MV-4-11 (cell line): ENCODE measurements at regions not wholly inside any gene's neighbourhood (a gene's known extent, or its start where the extent isn't known, plus 50 kb on each side); places are given as distances from the start of the nearest gene placed in this dataset.

Source experiments
- DNase-seq: peaks from one replicate; lab custom pipeline; 2025; lab: John Stamatoyannopoulos, UW

DNA sequence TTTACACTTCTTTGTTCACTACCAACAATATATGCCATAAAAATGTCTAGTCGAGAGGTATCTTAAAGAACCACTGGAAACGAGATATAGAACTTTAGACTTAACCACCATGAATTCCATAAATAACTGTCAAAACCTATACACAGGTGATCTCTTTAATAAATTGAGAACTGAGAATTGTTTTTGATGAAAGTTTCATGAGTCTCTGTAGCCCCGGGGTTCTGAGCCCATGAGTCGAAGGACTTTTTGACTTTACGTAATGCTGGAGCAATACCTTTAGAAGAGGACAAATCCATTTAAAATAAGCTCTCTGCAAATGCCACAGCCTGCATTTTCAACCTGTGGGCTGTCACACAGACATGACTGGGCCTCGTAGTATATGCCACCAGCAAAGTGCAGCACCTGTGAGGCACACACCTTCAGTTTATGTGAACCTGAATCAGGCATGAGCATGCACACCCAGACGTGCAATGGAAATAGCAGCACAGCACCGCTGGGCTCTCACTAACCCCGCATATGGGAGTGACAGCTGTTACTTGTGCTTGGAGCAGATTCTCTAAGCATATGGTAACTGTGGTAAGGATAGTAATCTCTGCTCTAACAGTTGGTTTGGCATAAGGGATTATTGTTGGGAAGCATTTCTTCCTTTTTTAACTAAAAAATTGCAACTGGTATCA is 383.2 kb downstream of the SOCS6 start:
- no peak for DNase-seq

DNA sequence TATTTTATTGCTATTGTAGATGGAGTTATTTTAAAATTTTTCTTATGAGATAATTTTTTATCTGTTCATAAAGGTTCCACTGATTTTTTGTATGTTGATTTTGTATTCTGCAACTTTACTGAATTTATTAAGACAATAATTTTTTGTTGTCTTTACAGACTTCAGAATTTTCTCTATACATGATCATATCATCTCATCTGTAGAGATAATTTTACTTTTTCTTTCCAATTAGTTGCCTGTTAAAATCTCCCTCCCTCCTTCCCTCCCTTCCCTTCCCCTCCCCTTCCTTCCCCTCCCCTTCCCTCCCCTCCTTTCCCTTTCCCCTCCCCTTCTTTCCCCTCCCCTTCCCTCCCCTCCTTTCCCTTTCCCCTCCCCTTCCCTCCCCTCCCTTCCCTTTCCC is 378.1 kb downstream of the SOCS6 start:
- no peak for DNase-seq

DNA sequence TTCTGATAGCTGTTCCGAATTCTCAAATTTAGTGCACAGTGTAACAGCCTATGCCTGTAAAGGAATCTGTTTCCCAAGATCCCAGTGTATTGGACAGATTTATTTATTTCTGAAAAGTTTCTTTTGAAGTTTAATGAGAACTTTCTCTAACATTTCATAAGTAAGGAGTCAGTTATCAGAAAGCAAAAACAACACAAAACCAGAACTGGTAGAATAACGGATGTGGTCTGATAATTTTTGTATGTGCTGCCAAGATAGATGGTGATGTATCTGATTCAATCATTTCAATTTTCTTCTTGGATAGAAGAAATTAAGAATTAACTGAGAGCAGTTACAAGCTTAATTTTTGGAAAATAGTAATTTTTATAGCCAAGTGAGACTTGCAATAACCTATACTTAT is 374.3 kb downstream of the SOCS6 start:
- no peak for DNase-seq

DNA sequence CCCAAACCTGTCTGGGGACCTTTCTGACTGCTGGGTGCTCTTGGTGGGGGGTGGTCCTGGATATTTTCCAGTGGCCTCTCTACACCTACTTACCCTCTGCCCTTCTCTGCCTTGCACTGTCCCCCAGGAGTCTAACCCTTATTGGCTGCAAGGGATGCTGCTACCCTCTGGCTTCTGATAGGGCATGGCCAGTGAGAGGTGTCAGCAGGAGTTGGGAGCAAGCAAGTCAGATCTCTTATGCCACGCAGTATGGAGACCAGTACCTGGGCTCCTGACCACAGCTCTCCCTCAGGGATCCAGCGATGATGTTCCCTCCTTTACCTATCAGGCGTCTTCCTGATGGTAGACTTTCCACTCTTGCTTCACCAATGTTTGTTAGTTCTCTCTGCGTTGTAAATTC is 373.7 kb downstream of the SOCS6 start:
- no peak for DNase-seq

DNA sequence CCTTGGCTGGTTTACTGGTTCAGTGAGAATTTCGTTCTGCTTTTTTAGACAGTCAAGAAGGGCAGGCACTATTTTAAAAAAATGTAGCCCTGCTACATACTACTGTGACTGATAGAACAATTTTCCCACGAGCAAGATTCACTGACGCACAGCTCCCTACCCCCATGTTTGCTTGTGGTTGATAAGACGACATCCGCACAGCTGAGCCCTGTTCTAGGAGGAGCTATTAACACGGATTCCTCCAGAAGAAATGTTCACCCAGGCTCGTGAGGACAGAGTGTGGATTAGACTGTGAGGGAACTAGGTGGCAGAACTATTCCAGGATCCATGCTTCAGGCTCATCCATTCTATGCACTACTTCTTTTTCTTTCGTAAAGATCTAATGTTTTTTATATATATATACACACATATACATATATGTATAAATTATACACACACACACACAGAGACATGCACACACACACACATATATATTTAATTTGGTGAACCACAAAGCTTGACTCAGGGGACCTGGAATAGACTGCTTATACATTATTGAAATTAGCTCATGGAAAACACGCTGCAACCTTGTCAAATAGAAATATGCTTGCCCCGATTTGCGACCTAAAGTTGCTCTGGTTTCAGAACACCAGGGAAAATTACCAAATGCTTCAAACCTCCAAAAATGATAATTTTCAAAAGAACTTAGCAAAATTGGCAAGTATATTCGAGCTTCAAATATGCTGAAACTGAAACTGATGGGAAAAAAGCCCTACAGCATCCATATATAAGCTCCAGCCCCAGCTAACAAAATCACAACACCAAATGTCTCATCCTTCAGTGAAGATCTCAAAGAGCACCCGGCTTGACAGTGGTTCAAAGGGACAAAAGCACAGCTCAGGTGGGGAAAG is 370.4 kb downstream of the SOCS6 start:
- DNase-seq: no peak

DNA sequence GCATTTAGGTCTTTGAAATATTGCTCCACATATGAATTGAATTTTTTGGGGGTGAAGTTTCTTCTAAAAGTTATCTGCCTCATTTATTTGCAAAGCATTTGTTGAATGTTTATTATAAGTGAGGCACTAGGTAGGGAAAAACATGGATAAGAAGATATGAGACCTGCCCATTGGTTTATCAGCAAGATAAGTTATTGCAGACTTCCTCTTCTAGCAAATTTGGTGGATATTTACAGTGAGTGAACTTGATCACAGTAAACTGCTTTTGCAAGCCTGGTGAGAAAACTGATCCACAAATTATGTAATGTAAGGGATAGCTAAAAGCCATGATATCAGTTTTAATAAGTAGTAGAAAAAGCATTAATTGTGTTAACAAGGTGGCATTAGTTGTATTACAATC is 364.8 kb downstream of the SOCS6 start:
- DNase-seq: no peak

DNA sequence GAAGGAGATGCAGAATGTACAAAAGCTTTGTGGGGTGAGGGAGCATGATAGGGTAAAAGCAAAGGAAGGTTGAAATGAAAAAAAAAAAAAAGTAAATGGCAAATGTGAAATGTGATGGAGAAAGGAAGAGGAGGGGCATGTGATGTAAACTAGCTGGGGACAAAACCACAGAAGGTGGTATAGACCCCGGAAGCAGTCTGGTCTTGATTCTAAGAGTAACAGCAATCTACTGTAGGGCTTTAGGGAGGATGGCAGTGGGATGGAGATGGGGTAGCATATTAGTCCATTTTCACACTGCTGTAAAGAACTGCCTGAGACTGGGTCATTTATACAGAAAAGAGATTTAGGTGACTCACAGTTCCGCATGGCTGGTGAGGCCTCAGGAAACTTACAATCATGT is 362.0 kb downstream of the SOCS6 start:
- no peak for DNase-seq

DNA sequence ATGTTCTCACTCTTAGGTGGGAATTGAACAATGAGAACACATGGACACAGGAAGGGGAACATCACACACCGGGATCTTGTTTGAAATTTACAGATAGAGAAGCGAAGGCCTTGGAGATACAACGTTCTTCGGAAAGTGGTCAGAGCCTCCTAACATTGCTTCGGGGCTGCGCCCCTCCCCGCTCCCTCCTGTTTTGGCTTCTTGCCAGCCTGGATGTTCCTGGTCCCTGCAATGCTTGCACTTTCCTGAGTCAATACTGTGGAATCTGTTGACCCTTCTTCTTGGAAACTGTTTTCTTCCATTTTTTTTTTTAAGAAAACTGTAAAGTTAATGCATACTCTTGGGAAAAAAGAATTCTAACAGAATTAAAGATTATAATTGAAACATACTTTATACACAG is 360.8 kb downstream of the SOCS6 start:
- DNase-seq: no peak

DNA sequence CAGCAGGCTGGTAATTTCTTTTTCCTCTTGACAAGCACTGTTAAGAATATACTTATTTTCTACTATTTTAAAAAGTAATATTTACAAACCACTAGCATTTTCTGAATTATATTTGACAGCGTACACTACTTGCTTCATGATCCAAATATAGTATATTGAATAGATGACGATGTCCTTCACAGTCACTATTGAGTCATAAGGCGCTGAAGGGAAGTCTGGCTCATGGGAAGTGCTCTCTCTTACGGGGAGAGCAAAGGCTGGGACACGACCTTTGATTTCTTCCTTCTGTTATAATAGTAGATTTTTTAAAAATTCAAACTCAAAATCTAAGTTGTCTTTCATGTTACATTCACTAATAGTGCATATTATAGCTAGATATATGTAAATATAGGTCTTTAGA is 357.1 kb downstream of the SOCS6 start:
- DNase-seq: no peak

DNA sequence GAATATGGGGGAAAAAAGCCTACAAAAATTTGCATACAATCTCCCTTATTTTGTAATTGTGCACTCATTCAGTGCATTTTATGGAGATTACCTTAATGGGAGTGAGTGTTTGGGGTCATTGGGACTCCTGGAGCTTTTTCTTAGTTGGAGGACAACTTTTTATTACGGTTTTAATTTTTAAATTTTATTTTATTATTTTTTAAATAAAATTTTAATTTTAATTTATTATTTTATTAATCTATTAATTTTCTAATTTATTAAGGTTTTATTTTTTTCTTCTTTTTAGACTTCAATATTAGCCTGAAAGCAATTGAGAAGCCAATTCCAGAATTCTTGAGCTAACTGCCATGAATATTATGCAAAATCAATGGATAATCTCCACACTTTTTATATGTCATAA is 355.0 kb downstream of the SOCS6 start:
- no peak for DNase-seq

DNA sequence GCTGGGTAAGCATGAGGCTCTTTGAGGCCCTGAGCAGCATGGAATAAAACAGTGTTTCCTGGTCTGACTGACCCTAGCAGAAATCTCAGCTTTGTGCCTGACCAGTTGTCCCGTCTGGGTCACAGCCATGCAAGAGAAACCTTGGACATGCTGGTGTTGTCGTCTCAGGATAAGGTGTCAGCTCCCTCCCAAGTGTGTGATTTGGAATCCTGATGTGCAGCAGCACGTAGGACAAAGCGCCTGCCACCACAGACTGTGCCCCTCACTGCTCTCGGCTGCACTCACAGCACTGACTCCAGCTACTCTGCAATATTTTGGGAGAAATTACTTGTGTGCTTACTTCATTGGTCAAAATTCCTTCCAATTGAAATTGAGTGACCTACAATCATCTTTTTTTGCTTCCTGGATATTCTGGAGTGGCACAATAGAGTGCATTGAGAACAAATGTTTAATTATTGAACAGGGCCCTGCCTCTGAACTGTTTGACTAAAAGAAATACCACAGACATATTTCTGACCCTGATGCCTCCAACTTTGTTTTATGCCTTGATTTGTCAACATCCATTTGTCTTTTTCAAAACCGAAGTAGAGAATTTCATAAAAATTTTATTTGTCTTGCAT is 352.4 kb downstream of the SOCS6 start:
- DNase-seq: no peak

DNA sequence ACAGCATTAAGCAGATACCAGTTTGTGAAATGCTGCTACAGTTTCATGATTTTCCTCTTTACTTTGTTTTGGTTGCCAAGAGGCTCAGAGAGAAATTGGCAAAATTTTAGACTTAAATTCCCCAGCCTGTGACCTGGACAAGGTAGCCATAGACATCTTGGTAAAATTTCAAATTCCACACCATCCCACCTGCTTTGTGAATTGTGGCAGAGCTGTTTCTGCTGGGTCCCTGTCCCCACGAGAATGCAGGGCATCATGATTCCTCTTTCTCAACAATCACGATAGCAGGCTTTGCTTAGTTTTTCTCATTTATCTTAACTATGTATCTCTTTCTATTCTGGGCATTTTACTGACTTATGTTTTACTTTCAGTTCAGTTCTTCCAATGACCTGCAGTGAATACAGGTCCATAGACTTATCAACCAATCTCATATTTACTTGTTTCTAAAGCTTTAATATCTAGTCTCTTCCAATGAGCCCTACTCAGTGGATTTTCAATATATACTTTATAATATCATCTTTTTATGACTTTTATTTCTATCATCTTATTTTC is 351.6 kb downstream of the SOCS6 start:
- DNase-seq: no peak

DNA sequence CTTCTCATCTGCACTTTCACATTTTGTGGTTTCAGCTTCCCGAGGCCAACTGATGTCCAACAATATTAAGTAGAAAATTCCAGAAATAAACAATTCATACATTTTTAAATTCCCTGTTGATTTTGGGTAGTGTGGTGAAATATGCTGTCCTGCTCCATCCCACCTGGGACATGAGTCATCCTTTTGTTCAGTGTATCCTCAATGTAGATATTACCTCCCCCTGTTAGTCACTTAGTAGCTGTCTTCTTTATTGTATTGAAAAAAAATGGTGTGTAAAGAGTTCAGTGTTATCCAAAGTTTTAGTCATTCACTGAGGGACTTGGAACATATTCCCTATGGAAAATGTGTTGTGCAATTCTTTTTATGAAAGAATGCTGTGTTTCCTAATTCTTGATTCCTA is 348.1 kb downstream of the SOCS6 start:
- DNase-seq: no peak

DNA sequence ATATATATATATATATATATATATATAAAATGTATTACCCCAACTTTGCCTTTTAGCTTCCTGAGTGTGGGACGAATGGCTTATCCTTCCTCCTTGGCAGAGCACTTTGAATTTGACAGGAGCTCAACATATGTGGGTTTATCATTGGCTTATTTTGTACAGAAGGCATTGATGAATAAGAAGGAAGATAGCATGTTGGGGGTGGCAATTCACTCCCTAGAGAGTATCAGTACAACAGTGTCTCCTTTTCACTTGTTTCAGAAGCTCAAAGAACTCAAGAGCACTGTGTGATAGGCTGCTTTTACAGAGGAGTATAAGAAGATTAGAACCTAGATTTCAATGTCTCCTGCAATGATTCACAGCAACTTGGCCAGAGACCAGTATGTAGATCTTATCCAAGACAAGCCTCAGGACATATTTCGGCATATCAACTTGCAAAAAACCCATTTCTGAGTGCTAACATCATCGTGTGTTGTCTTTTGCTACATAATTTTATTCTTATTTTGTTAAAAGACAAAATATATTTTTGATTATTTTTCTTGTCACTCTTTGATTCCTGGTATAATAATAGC is 345.8 kb downstream of the SOCS6 start:
- no peak for DNase-seq

DNA sequence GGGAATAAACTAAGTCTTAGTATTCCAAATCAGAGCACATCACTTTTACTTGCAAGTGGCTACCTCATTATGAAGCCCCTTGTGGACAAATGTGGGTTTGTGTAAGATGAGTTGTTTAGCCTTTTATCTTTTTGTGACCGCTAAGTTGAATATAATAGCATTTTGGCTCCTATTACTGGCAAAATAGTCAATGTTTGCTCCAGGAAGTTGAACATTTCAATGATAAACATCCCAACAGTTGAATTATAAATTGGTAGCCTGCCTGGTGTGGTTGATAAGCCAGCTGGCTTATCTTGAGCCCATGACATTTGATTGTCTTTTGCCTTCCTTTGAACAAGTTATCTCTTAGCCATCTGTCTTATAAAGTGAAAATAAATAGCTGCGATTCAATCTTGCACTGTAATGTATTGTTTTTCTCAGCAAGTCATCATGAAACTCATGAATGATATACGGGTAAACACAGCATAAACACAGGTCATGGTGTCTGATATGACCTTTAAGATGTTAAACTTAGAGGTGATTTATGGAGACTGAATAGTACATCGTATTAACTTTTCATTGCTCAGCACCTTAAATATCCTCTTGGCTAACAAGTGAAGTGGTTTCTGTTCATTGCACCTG is 338.4 kb downstream of the SOCS6 start:
- DNase-seq: no peak

DNA sequence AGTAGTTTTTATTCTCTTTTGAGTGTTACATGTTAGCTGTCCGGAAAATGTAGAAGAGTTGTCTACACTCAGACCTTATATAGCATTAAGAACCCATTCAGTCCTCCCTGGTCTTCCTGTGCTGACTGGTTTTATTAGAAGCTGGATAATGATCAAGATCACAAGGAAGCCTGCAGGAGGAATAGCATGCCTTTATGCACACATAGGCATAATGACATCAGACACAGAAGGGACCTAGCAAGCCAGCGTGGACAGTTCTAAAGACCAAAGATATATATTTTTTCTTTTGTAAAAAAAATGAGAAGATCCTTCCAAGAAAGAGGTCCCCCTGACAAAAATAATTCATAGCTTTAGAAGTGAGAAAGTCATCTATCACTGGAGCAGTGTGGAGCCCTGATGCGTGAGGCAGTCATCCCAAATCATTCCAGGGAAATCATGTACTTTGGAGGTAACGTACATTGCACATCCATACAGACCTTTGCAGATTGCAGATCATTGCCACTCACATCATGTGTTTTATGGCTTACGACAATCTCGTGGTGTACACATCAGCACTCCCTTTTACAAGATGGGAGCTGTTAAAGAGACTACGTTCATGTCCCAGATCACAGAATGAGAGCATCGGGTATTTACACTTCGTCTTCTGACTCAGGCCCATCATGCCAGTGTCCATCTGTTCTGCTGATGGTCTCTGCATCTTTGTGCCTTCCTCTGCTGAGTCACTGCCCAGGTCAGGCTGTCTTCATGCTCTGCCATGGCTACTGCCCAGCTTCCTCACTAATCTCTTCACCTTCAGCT is 334.0 kb downstream of the SOCS6 start:
- no peak for DNase-seq

DNA sequence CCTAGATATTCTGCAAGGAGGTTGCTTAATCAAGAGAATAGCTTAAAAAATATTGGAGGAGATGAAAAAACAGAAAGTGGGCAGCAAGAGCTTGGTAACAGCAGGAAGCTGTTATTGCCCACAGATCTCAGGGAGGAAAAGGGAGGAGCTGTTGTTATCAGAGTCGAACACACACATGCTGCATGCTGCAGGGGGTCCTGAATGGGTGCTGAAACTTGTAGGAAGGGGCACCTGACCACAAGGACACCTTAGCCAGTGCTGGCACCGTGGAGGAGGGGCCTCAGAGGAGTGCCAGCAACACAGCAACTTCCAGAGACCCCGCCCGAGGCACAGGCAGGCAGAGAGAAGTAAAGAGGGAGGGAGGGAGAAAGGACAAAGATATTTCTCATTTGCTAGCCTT is 332.9 kb downstream of the SOCS6 start:
- no peak for DNase-seq

DNA sequence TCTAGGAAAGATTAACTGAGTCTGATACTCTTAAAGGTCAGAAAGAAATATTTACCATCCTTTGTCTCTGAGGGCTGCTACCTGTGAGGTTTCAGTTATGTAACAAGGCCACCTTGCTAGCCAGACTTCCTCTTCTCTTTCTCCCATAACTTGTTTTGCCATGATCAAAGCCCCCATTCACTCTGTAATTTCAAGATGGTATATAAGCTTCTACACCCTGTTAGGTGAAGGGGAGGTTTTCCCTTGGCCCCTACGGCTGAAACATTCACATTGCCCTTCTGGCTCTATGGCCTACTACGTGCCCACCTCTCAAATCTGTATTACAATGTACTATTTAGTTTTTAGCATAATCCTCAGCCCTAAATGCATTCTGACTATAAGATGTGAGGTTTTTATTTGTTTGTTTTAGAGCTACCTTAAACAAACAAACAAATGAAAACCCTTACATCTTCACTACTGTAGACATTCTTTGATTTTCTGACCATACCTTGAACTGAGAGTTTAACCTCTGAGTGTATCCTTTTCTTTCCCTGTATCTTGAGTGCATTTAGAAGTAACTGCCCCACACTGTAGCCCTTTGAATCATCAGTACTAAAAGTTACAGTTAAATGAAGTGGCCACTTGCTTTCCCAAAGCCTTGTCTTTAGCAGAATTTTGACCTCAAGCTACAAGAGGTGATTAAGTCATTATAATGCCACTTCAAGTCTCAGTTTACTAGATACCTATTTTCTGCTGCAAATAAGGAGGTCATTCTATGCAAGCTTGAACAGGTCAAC is 332.2 kb downstream of the SOCS6 start:
- DNase-seq: no peak

DNA sequence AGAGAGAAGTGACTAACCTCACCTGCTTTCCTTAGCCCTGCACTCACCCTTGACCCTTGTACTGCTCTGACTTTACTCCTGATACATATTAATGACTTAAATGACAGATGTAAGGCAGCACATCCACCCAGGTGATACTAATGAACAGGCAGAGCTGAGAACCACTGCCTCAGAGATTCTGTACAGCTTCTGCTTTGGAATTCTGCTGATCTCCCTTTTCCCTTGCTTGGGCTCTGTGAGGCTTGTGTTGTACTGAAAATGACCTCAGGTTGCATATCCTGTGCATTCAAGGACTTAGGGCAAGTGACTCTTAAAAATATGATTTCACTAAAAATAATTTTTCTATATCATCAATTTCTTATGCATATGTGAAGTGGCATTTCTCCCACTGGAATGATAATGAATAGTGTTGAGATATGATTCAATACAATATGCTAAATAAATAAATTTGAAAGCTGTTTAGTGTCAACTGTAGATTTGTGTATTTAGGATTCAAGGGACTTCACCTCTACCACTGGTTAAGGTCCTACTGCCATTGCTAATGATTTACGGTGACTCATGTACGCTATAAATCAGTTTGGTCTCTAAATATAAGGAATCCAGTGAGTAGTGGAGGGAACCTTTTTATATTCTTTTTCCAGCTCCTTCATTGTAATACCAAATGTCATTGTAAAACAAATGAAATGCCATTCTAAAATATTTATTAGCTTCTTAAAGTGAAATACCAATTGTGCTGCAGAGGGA is 328.3 kb downstream of the SOCS6 start:
- DNase-seq: no peak
